ENCODE measurements at regions not wholly inside any gene's neighbourhood (a gene's known extent, or its start where the extent isn't known, plus 50 kb on each side); places are given as distances from the start of the nearest gene placed in this dataset.

GRCh38 chr10:35739998-35740397, 97.9 kb upstream of the FZD8 start:
- H2AK9ac ChIP-seq (replicated peaks; ENCODE audit: low read depth, low read length, poor library complexity), result no peak overlapping the region
- H3K79me1 ChIP-seq (ENCODE audit: low read depth in 1 of 2, low read length in 2 of 2), result no peaks in the 10 kb centered on the region
- H3K27me3 ChIP-seq (ENCODE audit: control insufficient read depth, insufficient read depth, low read length), result peaks cover 2% of the 10 kb centered on the region
- in situ Hi-C loops (cut with MboI; ENCODE audit: low sequenced_read_pairs) (no loop called here), intact Hi-C loops (cut with micrococcal nuclease) (no loop called here), dilution Hi-C loops (cut with HindIII; ENCODE audit: low sequenced_read_pairs, unreplicated experiment) (no loop called here)
- H4K8ac ChIP-seq (ENCODE audit: low read depth in 2 of 2, low read length in 2 of 2), result peak overlapping the region; percentile 59 to 77; a peak in 1 of 4 replicates
- H3K18ac ChIP-seq (ENCODE audit: low read depth, low read length), result peak overlapping the region; percentile 70; the same call in 1 of the 2 replicates
- H3K23ac ChIP-seq (ENCODE audit: low read depth, low read length), result no peak overlapping the region
- TF ChIP-seq USF2 (IDR thresholded peaks at IDR 0.05; ENCODE audit: low read depth, low read length), result peak; percentile 86
- no peak for TF ChIP-seq RFX5 (IDR thresholded peaks at IDR 0.05; ENCODE audit: low read depth, low read length)
- TF ChIP-seq SMC3 (IDR thresholded peaks at IDR 0.05; ENCODE audit: low read depth, low read length), result no peak
- TF ChIP-seq POLR2A (IDR thresholded peaks at IDR 0.05; ENCODE audit: low read depth, low read length), result no peak
- no peak for TF ChIP-seq NFE2L2 (IDR thresholded peaks at IDR 0.05; ENCODE audit: low read depth, low read length)
- peak overlapping the region; percentile 48; the same call in 1 of the 3 replicates for H2BK15ac ChIP-seq (ENCODE audit: low read depth, low read length)
- BruUV-seq (replicated peaks), result no TSS peak
- peak; percentile 53; the same call in 1 of the 2 replicates for ATAC-seq (ENCODE audit: low read depth)
- H4K91ac ChIP-seq (ENCODE audit: insufficient read depth, low read depth, low read length), result no peak overlapping the region
- H2BK120ac ChIP-seq (ENCODE audit: low read depth, low read length), result peak overlapping the region; percentile 25; the same call in 1 of the 2 replicates
- no peak overlapping the region for H2AK5ac ChIP-seq (ENCODE audit: low read depth, low read length)
- no peaks in the 10 kb centered on the region; the same call in 1 of the 2 replicates for H3K4me1 ChIP-seq (ENCODE audit: control insufficient read depth, insufficient read depth, low read length)
- H3K4ac ChIP-seq (ENCODE audit: low read depth, low read length), result no peak overlapping the region
- no peak overlapping the region for H3K14ac ChIP-seq (replicated peaks; ENCODE audit: low read depth, low read length)
- peak overlapping the region; percentile 54; the same call in 1 of the 2 replicates for H4K5ac ChIP-seq (ENCODE audit: low read depth, low read length)
- H3K27ac ChIP-seq (ENCODE audit: insufficient read depth, low read length), result no peak overlapping the region
- H2AFZ ChIP-seq (replicated peaks; ENCODE audit: low read length, poor library complexity), result no peak overlapping the region
- no peak overlapping the region for H3K4me3 ChIP-seq (ENCODE audit: insufficient read depth, low read depth, low read length)
- H3K36me3 ChIP-seq (ENCODE audit: control insufficient read depth, insufficient read depth, low read length), result no peaks in the 10 kb centered on the region
- peak; percentile 68 for DNase-seq
- H3K9me3 ChIP-seq (ENCODE audit: control insufficient read depth, insufficient read depth, low read length), result no peaks in the 10 kb centered on the region
- H2BK5ac ChIP-seq (ENCODE audit: low read depth, low read length, poor library complexity, severe bottlenecking), result peak overlapping the region; percentile 53
- no peak overlapping the region for H3K56ac ChIP-seq (ENCODE audit: extremely low read depth, insufficient read depth, low read length)
- 0 out of 2 replicates have a peak, but pooled peaks cover 2% of the 10 kb centered on the region for H3K9me1 ChIP-seq (ENCODE audit: insufficient read depth, low read length)
- no peak overlapping the region for H3K4me2 ChIP-seq (ENCODE audit: low read depth, low read length)
- no peaks in the 10 kb centered on the region for H4K20me1 ChIP-seq (ENCODE audit: insufficient read depth, low read length)
- POLR2A ChIA-PET (ENCODE audit: unreplicated experiment), result no interaction called here
- peak overlapping the region; percentile 44; the same call in 1 of the 2 replicates for H2BK20ac ChIP-seq (ENCODE audit: low read depth, low read length)
- CTCF ChIA-PET, result no interaction called here
- no peak overlapping the region for H3K9ac ChIP-seq (ENCODE audit: low read depth, low read length)

Measured in IMR-90 (cell line).